ENCODE measurements at regions not wholly inside any gene's neighbourhood (a gene's known extent, or its start where the extent isn't known, plus 50 kb on each side); places are given as distances from the start of the nearest gene placed in this dataset.

- H3K9me3 ChIP-seq (ENCODE audit: control insufficient read depth in 4 of 4, low read length in 3 of 4) = no peaks in the 10 kb centered on the region
- WGBS = 76% methylated on average over 1 of the region's 1 CpG
- no peaks in the 10 kb centered on the region for H3K4me1 ChIP-seq (ENCODE audit: control insufficient read depth in 4 of 4, insufficient read depth in 4 of 4, low read length in 3 of 4)
- H3K27me3 ChIP-seq (ENCODE audit: control insufficient read depth in 4 of 4, insufficient read depth in 4 of 4, low read length in 3 of 4) = no peaks in the 10 kb centered on the region
- no peaks in the 10 kb centered on the region for H3K36me3 ChIP-seq (ENCODE audit: control insufficient read depth in 4 of 4, insufficient read depth in 3 of 4, low read depth in 1 of 4, low read length in 3 of 4)
- no peak overlapping the region for H3K4me3 ChIP-seq (ENCODE audit: low read depth in 1 of 3, low read length in 3 of 3)
- no peak overlapping the region for H3K9ac ChIP-seq (ENCODE audit: low read depth in 1 of 2, low read length in 2 of 2)
- TF ChIP-seq FOXA1 (IDR thresholded peaks at IDR 0.05) (no peak), MAX (IDR thresholded peaks at IDR 0.05) (no peak), RAD21 (IDR thresholded peaks at IDR 0.05) (no peak), EGR1 (IDR thresholded peaks at IDR 0.05; ENCODE audit: low read depth in 2 of 2) (no peak), NR2F2 (IDR thresholded peaks at IDR 0.05) (no peak), HNF4A (conservative IDR thresholded peaks at IDR 0.05) (no peak)
- H3K27ac ChIP-seq (ENCODE audit: low read depth in 1 of 2, low read length in 2 of 2) = no peak overlapping the region
- DNase-seq (ENCODE audit: low spot score) = no peak
Observed at GRCh38 chr7:119916501-119916900, 356.5 kb upstream of the KCND2 start.

- Histone ChIP-seq H3K27me3 (ENCODE audit: control insufficient read depth in 4 of 4, insufficient read depth in 4 of 4, low read length in 3 of 4) (no peaks in the 10 kb centered on the region), H3K4me1 (ENCODE audit: control insufficient read depth in 4 of 4, insufficient read depth in 4 of 4, low read length in 3 of 4) (no peaks in the 10 kb centered on the region), H3K9me3 (ENCODE audit: control insufficient read depth in 4 of 4, low read length in 3 of 4) (no peaks in the 10 kb centered on the region), H3K4me3 (ENCODE audit: low read depth in 1 of 3, low read length in 3 of 3) (no peak overlapping the region), H3K27ac (ENCODE audit: low read depth in 1 of 2, low read length in 2 of 2) (no peak overlapping the region), H3K9ac (ENCODE audit: low read depth in 1 of 2, low read length in 2 of 2) (no peak overlapping the region), H3K36me3 (ENCODE audit: control insufficient read depth in 4 of 4, insufficient read depth in 3 of 4, low read depth in 1 of 4, low read length in 3 of 4) (no peaks in the 10 kb centered on the region)
- 73% methylated on average over 1 of the region's 1 CpG for WGBS
- TF ChIP-seq ZBTB33 (IDR thresholded peaks at IDR 0.05) (no peak), CTCF (IDR thresholded peaks at IDR 0.05; ENCODE audit: low read depth, low read length, missing input control) (no peak), JUND (IDR thresholded peaks at IDR 0.05) (no peak), REST (IDR thresholded peaks at IDR 0.05) (no peak), SP1 (IDR thresholded peaks at IDR 0.05) (no peak), GABPA (IDR thresholded peaks at IDR 0.05 in 1 of 2, conservative IDR thresholded peaks at IDR 0.05 in 1 of 2) (no peak), HNF4G (IDR thresholded peaks at IDR 0.05) (no peak)
- DNase-seq (ENCODE audit: low spot score) = no peak
Observed at GRCh38 chr7:119918185-119918584, 354.8 kb upstream of the KCND2 start.

Data from liver (tissue), 8 donors.